H1 (cell line): ENCODE measurements at regions not wholly inside any gene's neighbourhood (a gene's known extent, or its start where the extent isn't known, plus 50 kb on each side); places are given as distances from the start of the nearest gene placed in this dataset.

ENCODE experiments used
- CTCF ChIA-PET: fragments of 300-600 bp; sonication (Branson Sonifier 250); formaldehyde crosslinking; loops from one replicate; lab custom pipeline; 2021; ENCODE audit not compliant: partially characterized antibody; lab: Charles Lee
- POLR2A ChIA-PET: fragments of 300-600 bp; sonication (Branson Sonifier 250); formaldehyde crosslinking; loops from one replicate; lab custom pipeline; 2021; ENCODE audit warnings: inconsistent platforms; ENCODE audit not compliant: partially characterized antibody; lab: Charles Lee
- DNase-seq, 2 experiments: peaks; one replicate each; pipeline versions ENCODE4 v3.0.0 to v3.0.0-alpha.2; 2010 to 2022; ENCODE audit warnings: low spot score in 2 of 2, low read depth in 1 of 2, mixed read lengths in 1 of 2
- FAIRE-seq: peaks from 2 replicates; lab custom pipeline; 2011; peaks lifted over from hg19 to GRCh38; lab: Jason Lieb, UNC
- H2AFZ ChIP-seq: 2 replicates; pipeline ENCODE4 v1.8.1; 2012; ENCODE audit warnings: low read length, inconsistent platforms
- H2AK5ac ChIP-seq: 2 replicates; pipeline ENCODE4 v1.6.1; 2013; ENCODE audit warnings: low read depth, low read length
- H2BK120ac ChIP-seq: replicated peaks from 2 replicates; pipeline ENCODE3; 2013; ENCODE audit warnings: low read depth, low read length, inconsistent platforms
- H2BK12ac ChIP-seq: 2 replicates; pipeline ENCODE4 v1.6.1; 2013; ENCODE audit warnings: low read depth, low read length
- H2BK15ac ChIP-seq: 2 replicates; pipeline ENCODE4 v1.6.1; 2013; ENCODE audit warnings: low read length
- H2BK20ac ChIP-seq: 2 replicates; pipeline ENCODE4 v1.6.1; 2013; ENCODE audit warnings: low read length
- H2BK5ac ChIP-seq: 2 replicates; pipeline ENCODE4 v1.6.1; 2013; ENCODE audit warnings: low read depth, low read length
- H3K14ac ChIP-seq: 2 replicates; pipeline ENCODE4 v1.6.1; 2013; ENCODE audit warnings: inconsistent platforms; ENCODE audit not compliant: insufficient read length
- H3K18ac ChIP-seq: 2 replicates; pipeline ENCODE4 v1.6.1; 2013; ENCODE audit warnings: low read length; ENCODE audit errors: extremely low read depth
- H3K23ac ChIP-seq: 2 replicates; pipeline ENCODE4 v1.6.1; 2013; ENCODE audit warnings: inconsistent platforms; ENCODE audit not compliant: insufficient read length
- H3K23me2 ChIP-seq: 2 replicates; pipeline ENCODE4 v1.6.1; 2013; ENCODE audit warnings: low read depth, low read length
- H3K27ac ChIP-seq: 2 replicates; pipeline ENCODE4 v1.6.1; 2011; ENCODE audit warnings: low read depth, low read length, inconsistent platforms
- H3K27me3 ChIP-seq, 4 experiments: replicated peaks in 1 of 4; 1 replicate in 1 of 4; 2 replicates in 3 of 4; pipeline versions ENCODE4 v1.6.1 to v1.8.1; 2011 to 2013; ENCODE audit warnings: low read length in 3 of 4, mild to moderate bottlenecking in 3 of 4, inconsistent platforms in 2 of 4, mixed read lengths in 2 of 4, moderate library complexity in 1 of 4; ENCODE audit not compliant: control insufficient read depth in 3 of 4, insufficient read depth in 3 of 4; ENCODE audit errors: extremely low read depth in 1 of 4
- H3K36me3 ChIP-seq, 4 experiments: 2 replicates each; pipeline versions ENCODE4 v1.6.1 to v1.8.1; 2011 to 2013; ENCODE audit warnings: mild to moderate bottlenecking in 4 of 4, low read length in 3 of 4, moderate library complexity in 2 of 4, control low read depth in 1 of 4, inconsistent platforms in 1 of 4; ENCODE audit not compliant: insufficient read depth in 4 of 4, control insufficient read depth in 2 of 4
- H3K4ac ChIP-seq: replicated peaks from 2 replicates; pipeline ENCODE3; 2013; ENCODE audit warnings: low read length, low read depth, mixed read lengths, inconsistent platforms; ENCODE audit not compliant: insufficient read length
- H3K4me1 ChIP-seq, 4 experiments: replicated peaks in 1 of 4; 1 replicate in 1 of 4; 2 replicates in 3 of 4; pipeline versions ENCODE4 v1.6.1 to v1.8.1; 2011 to 2013; ENCODE audit warnings: low read length in 3 of 4, inconsistent platforms in 2 of 4, mixed read lengths in 1 of 4; ENCODE audit not compliant: insufficient read depth in 4 of 4, control insufficient read depth in 3 of 4
- H3K4me2 ChIP-seq, 2 experiments: 2 replicates each; pipeline versions ENCODE4 v1.6.1 to v1.8.1; 2011 to 2013; ENCODE audit warnings: low read depth in 2 of 2, low read length in 2 of 2, control low read depth in 1 of 2, inconsistent platforms in 1 of 2, mild to moderate bottlenecking in 1 of 2; ENCODE audit not compliant: insufficient read depth in 1 of 2
- H3K4me3 ChIP-seq, 4 experiments: fragments of 200-600, 300-600 bp in 1 of 4; sonication (generic), shearing (Covaris generic), sonication (Bioruptor Twin) in 1 of 4; 2 replicates each; pipeline versions ENCODE4 v1.5.1 to v1.8.1; 2011 to 2016; ENCODE audit warnings: low read length in 4 of 4, low read depth in 3 of 4, control low read depth in 2 of 4, inconsistent platforms in 2 of 4, mild to moderate bottlenecking in 2 of 4, mixed read lengths in 1 of 4, moderate library complexity in 1 of 4; ENCODE audit not compliant: insufficient read depth in 2 of 4; ENCODE audit errors: extremely low read depth in 1 of 4
- H3K56ac ChIP-seq: replicated peaks from 2 replicates; pipeline ENCODE3; 2013; ENCODE audit warnings: low read depth, mild to moderate bottlenecking, mixed read lengths, low read length, inconsistent platforms; ENCODE audit not compliant: insufficient read length
- H3K79me1 ChIP-seq: 2 replicates; pipeline ENCODE4 v1.6.1; 2013; ENCODE audit warnings: low read depth, low read length, control low read depth
- H3K79me2 ChIP-seq, 2 experiments: 2 replicates each; pipeline versions ENCODE4 v1.6.1 to v1.8.1; 2012 to 2013; ENCODE audit warnings: low read length in 2 of 2, mild to moderate bottlenecking in 2 of 2, inconsistent platforms in 1 of 2; ENCODE audit not compliant: insufficient read depth in 2 of 2, control insufficient read depth in 1 of 2
- H3K9ac ChIP-seq, 4 experiments: replicated peaks in 1 of 4; 1 replicate in 1 of 4; 2 replicates in 3 of 4; pipeline versions ENCODE4 v1.6.1 to v1.8.1; 2011 to 2013; ENCODE audit warnings: low read depth in 3 of 4, low read length in 3 of 4, control low read depth in 2 of 4, mild to moderate bottlenecking in 2 of 4, moderate library complexity in 2 of 4, inconsistent platforms in 1 of 4; ENCODE audit errors: extremely low read depth in 1 of 4
- H3K9me3 ChIP-seq, 2 experiments: 2 replicates each; pipeline versions ENCODE4 v1.6.1 to v1.8.1; 2012 to 2013; ENCODE audit warnings: mild to moderate bottlenecking in 2 of 2, moderate library complexity in 2 of 2, control low read depth in 1 of 2, inconsistent platforms in 1 of 2, low read depth in 1 of 2, low read length in 1 of 2, mixed read lengths in 1 of 2; ENCODE audit not compliant: insufficient read depth in 2 of 2
- H4K20me1 ChIP-seq, 2 experiments: replicated peaks in 1 of 2; 2 replicates each; pipeline versions ENCODE3 to v1.8.1; 2011 to 2013; ENCODE audit warnings: inconsistent platforms in 2 of 2, low read length in 2 of 2, mild to moderate bottlenecking in 1 of 2; ENCODE audit not compliant: insufficient read depth in 2 of 2, control insufficient read depth in 1 of 2
- H4K5ac ChIP-seq: 2 replicates; pipeline ENCODE4 v1.6.1; 2013; ENCODE audit warnings: low read length, low read depth, mixed read lengths, inconsistent platforms; ENCODE audit not compliant: insufficient read length
- H4K8ac ChIP-seq: 2 replicates; pipeline ENCODE4 v1.8.0; 2013; ENCODE audit warnings: mild to moderate bottlenecking, moderate library complexity, low read length, inconsistent platforms; ENCODE audit not compliant: insufficient read depth; ENCODE audit errors: extremely low read depth
- H4K91ac ChIP-seq: replicated peaks from 2 replicates; pipeline ENCODE3; 2013; ENCODE audit warnings: low read length, mixed read lengths, inconsistent platforms; ENCODE audit not compliant: insufficient read length
- BCL11A ChIP-seq, 2 experiments: IDR thresholded peaks; one replicate each; pipeline ENCODE4 v1.6.1; 2011; ENCODE audit warnings: low read depth in 2 of 2, low read length in 2 of 2, mild to moderate bottlenecking in 2 of 2
- CTBP2 ChIP-seq: IDR thresholded peaks from 2 replicates; pipeline ENCODE4 v1.7.0; 2011; ENCODE audit warnings: borderline replicate concordance, mild to moderate bottlenecking, moderate library complexity, mixed read lengths, low read length; ENCODE audit not compliant: insufficient read depth, insufficient read length
- PHF8 ChIP-seq: fragments of 200-600 bp; sonication (generic); conservative IDR thresholded peaks from 2 replicates; pipeline ENCODE4 v1.7.1; 2012; ENCODE audit warnings: low read depth, mild to moderate bottlenecking, inconsistent platforms, low read length, moderate library complexity
- RXRA ChIP-seq: IDR thresholded peaks from 2 replicates; pipeline ENCODE4 v1.6.1; 2011; ENCODE audit warnings: low read depth, mild to moderate bottlenecking, low read length, moderate library complexity; ENCODE audit not compliant: insufficient read depth
- SIN3A ChIP-seq, 2 experiments: IDR thresholded peaks in 1 of 2; conservative IDR thresholded peaks in 1 of 2; 2 replicates each; pipeline ENCODE4 v1.6.1; 2011 to 2012; ENCODE audit warnings: low read length in 2 of 2, improper control_type of control experiment in 1 of 2, low read depth in 1 of 2, mild to moderate bottlenecking in 1 of 2
- WGBS, 2 experiments: shearing (Covaris generic) in 1 of 2; methylation state at CpG; one replicate each; pipeline versions ENCODE4 v1.1.6 to v1.1.7; 2013 to 2015; ENCODE audit warnings: low lambda C conversion rate in 2 of 2, mixed read lengths in 2 of 2, inconsistent platforms in 1 of 2, low coverage in 1 of 2, missing lambda C conversion rate in 1 of 2; ENCODE audit not compliant: insufficient replicate concordance in 2 of 2, insufficient coverage in 1 of 2, insufficient read length in 1 of 2; ENCODE audit errors: extremely low coverage in 1 of 2, missing lambda C conversion rate in 1 of 2; 5-methylcytosine and 5-hydroxymethylcytosine counted together

GRCh38 chr5:4097199-4097598 lies 501.6 kb downstream of the IRX1 start:
- H4K8ac ChIP-seq: no peak overlapping the region
- WGBS, 2 experiments: 94% methylated on average over 6 of the region's 6 CpGs; no CpG with 5 or more reads in 1 of the 2 experiments
- no peak overlapping the region for H3K18ac ChIP-seq
- H3K56ac ChIP-seq: no peak overlapping the region
- no peak overlapping the region for H3K4me2 ChIP-seq
- no peak overlapping the region for H3K4me3 ChIP-seq
- no peak overlapping the region for H2BK5ac ChIP-seq
- H3K27ac ChIP-seq: no peak overlapping the region
- H2BK12ac ChIP-seq: no peak overlapping the region
- H3K79me2 ChIP-seq: no peaks in the 10 kb centered on the region
- CTCF ChIA-PET: interaction anchor here (1.2 kb wide), 1 partner anchor 199 kb away, joined by 4 read pairs; no protein-coding TSS in a partner anchor
- H2AK5ac ChIP-seq: no peak overlapping the region
- no peaks in the 10 kb centered on the region for H3K27me3 ChIP-seq
- H3K9me3 ChIP-seq: no peaks in the 10 kb centered on the region
- FAIRE-seq (no peak), DNase-seq (no peak)
- H2BK120ac ChIP-seq: no peak overlapping the region
- H2AFZ ChIP-seq: no peak overlapping the region
- no peak overlapping the region for H3K4ac ChIP-seq
- no peaks in the 10 kb centered on the region for H3K79me1 ChIP-seq
- no peaks in the 10 kb centered on the region for H3K23me2 ChIP-seq
- no peak overlapping the region for H4K5ac ChIP-seq
- H4K91ac ChIP-seq: no peak overlapping the region
- no peak overlapping the region for H3K14ac ChIP-seq
- no peaks in the 10 kb centered on the region for H4K20me1 ChIP-seq
- no peak overlapping the region for H2BK20ac ChIP-seq
- POLR2A ChIA-PET: no interaction called here
- H3K4me1 ChIP-seq: no peaks in the 10 kb centered on the region
- no peak overlapping the region for H3K9ac ChIP-seq
- H2BK15ac ChIP-seq: no peak overlapping the region
- H3K23ac ChIP-seq: no peak overlapping the region
- H3K36me3 ChIP-seq: no peaks in the 10 kb centered on the region
- TF ChIP-seq RXRA (no peak), BCL11A (IDR thresholded peaks at IDR 0.05; ENCODE audit: low read depth in 2 of 2, low read length in 2 of 2) (no peak), PHF8 (no peak), SIN3A (conservative IDR thresholded peaks at IDR 0.05 in 1 of 2, IDR thresholded peaks at IDR 0.05 in 1 of 2; ENCODE audit: low read depth in 1 of 2, low read length in 2 of 2) (no peak), CTBP2 (no peak)
